Neural progenitor cell (in vitro differentiated cells): ENCODE measurements at regions not wholly inside any gene's neighbourhood (a gene's known extent, or its start where the extent isn't known, plus 50 kb on each side); places are given as distances from the start of the nearest gene placed in this dataset.

Experiments
- DNase-seq: peaks from one replicate; pipeline ENCODE4 v3.0.0-alpha.2; 2016; ENCODE audit warnings: low spot score
- H2AFZ ChIP-seq: fragments of 200-600 bp; sonication (generic); replicated peaks from 2 replicates; pipeline ENCODE4 v1.6.1; 2016; ENCODE audit warnings: antibody characterized with exemption
- H3F3A ChIP-seq: fragments of 200-600 bp; sonication (generic); 2 replicates; pipeline ENCODE4 v1.6.1; 2016; ENCODE audit warnings: antibody characterized with exemption, low read depth
- H3K27ac ChIP-seq: fragments of 200-600 bp; sonication (generic); 2 replicates; pipeline ENCODE4 v1.5.1; 2016; ENCODE audit warnings: mild to moderate bottlenecking
- H3K27me3 ChIP-seq: fragments of 200-600 bp; sonication (generic); 2 replicates; pipeline ENCODE4 v1.6.1; 2016; ENCODE audit warnings: mild to moderate bottlenecking, moderate library complexity
- H3K36me3 ChIP-seq: fragments of 200-600 bp; sonication (generic); 2 replicates; pipeline ENCODE4 v1.5.1; 2016
- H3K4me1 ChIP-seq: fragments of 200-600 bp; sonication (generic); 2 replicates; pipeline ENCODE4 v1.6.1; 2016; ENCODE audit warnings: mixed run types
- H3K4me2 ChIP-seq: fragments of 200-600 bp; sonication (generic); 2 replicates; pipeline ENCODE4 v1.6.1; 2016
- H3K4me3 ChIP-seq: fragments of 200-600 bp; sonication (generic); 2 replicates; pipeline ENCODE4 v1.5.1; 2016
- H3K79me2 ChIP-seq: fragments of 200-600 bp; sonication (generic); 2 replicates; pipeline ENCODE4 v1.6.1; 2016; ENCODE audit warnings: low read depth
- H3K9ac ChIP-seq: fragments of 200-600 bp; sonication (generic); 2 replicates; pipeline ENCODE4 v1.6.1; 2016
- H3K9me3 ChIP-seq: fragments of 200-600 bp; sonication (generic); 2 replicates; pipeline ENCODE4 v1.5.1; 2016; ENCODE audit warnings: low read depth
- H4K20me1 ChIP-seq: fragments of 200-600 bp; sonication (generic); 2 replicates; pipeline ENCODE4 v1.6.1; 2016; ENCODE audit warnings: low read depth
- H3K27ac Mint-ChIP-seq: 3 replicates; pipeline ENCODE4 v1.8.0; 2021; ENCODE audit warnings: mixed read lengths
- H3K27me3 Mint-ChIP-seq: 2 replicates; pipeline ENCODE4 v1.8.0; 2022; ENCODE audit warnings: low read depth, mild to moderate bottlenecking, inconsistent platforms, moderate library complexity, mixed read lengths; ENCODE audit not compliant: insufficient read depth
- H3K36me3 Mint-ChIP-seq: 3 replicates; pipeline ENCODE4 v1.8.0; 2021; ENCODE audit warnings: mixed read lengths
- H3K4me1 Mint-ChIP-seq: 3 replicates; pipeline ENCODE4 v1.8.0; 2021; ENCODE audit warnings: mixed read lengths
- H3K4me3 Mint-ChIP-seq: 3 replicates; pipeline ENCODE4 v1.8.0; 2021; ENCODE audit warnings: mild to moderate bottlenecking, moderate library complexity, mixed read lengths
- H3K9me3 Mint-ChIP-seq: 3 replicates; pipeline ENCODE4 v1.8.0; 2020; ENCODE audit warnings: mixed read lengths
- CTCF ChIP-seq: fragments of 200-600 bp; sonication (generic); IDR thresholded peaks from 2 replicates; pipeline ENCODE4 v1.5.1; 2017; ENCODE audit warnings: antibody characterized with exemption, mild to moderate bottlenecking
- EZH2 ChIP-seq: fragments of 200-600 bp; sonication (generic); IDR thresholded peaks from 2 replicates; pipeline ENCODE4 v1.6.1; 2017; ENCODE audit warnings: antibody characterized with exemption, mild to moderate bottlenecking, moderate library complexity
- EZH2phosphoT487 ChIP-seq: fragments of 200-600 bp; sonication (generic); IDR thresholded peaks from 2 replicates; pipeline ENCODE4 v1.6.1; 2017; ENCODE audit warnings: antibody characterized with exemption

GRCh38 chr7:69225259-69225943 is 372.9 kb upstream of the AUTS2 start:
- H3K36me3 Mint-ChIP-seq: no peaks in the 10 kb centered on the region
- DNase-seq: no peak
- Histone ChIP-seq H3K36me3 (no peaks in the 10 kb centered on the region), H3F3A (no peaks in the 10 kb centered on the region), H4K20me1 (no peaks in the 10 kb centered on the region), H3K4me1 (no peaks in the 10 kb centered on the region), H3K27me3 (peaks cover 64% of the 10 kb centered on the region), H3K9ac (no peak overlapping the region), H3K9me3 (no peaks in the 10 kb centered on the region), H3K79me2 (no peaks in the 10 kb centered on the region), H3K4me2 (no peak overlapping the region), H3K27ac (no peak overlapping the region), H2AFZ (no peak overlapping the region), H3K4me3 (no peak overlapping the region)
- H3K9me3 Mint-ChIP-seq: no peaks in the 10 kb centered on the region
- no peaks in the 10 kb centered on the region for H3K4me1 Mint-ChIP-seq
- H3K27me3 Mint-ChIP-seq: peaks cover 14% of the 10 kb centered on the region
- H3K4me3 Mint-ChIP-seq: no peak overlapping the region
- no peak overlapping the region for H3K27ac Mint-ChIP-seq
- no peak for TF ChIP-seq CTCF
- TF ChIP-seq EZH2phosphoT487: no peak
- TF ChIP-seq EZH2: no peak

- H3F3A ChIP-seq: peaks cover 12% of the 10 kb centered on the region
- H3K27ac ChIP-seq: no peak overlapping the region
- DNase-seq: no peak
- peaks cover 10% of the 10 kb centered on the region for H4K20me1 ChIP-seq
- H3K9me3 ChIP-seq: no peaks in the 10 kb centered on the region
- no peaks in the 10 kb centered on the region for H3K9me3 Mint-ChIP-seq
- H3K36me3 ChIP-seq: no peaks in the 10 kb centered on the region
- H3K4me3 ChIP-seq: no peak overlapping the region
- H3K4me1 Mint-ChIP-seq: peaks cover 10% of the 10 kb centered on the region
- H3K4me2 ChIP-seq: no peak overlapping the region
- no peak overlapping the region for H3K27ac Mint-ChIP-seq
- no peak overlapping the region for H2AFZ ChIP-seq
- no peak for TF ChIP-seq EZH2
- no peak for TF ChIP-seq CTCF
- no peak for TF ChIP-seq EZH2phosphoT487
- no peaks in the 10 kb centered on the region for H3K79me2 ChIP-seq
- peaks cover 12% of the 10 kb centered on the region for H3K4me1 ChIP-seq
- peaks cover 90% of the 10 kb centered on the region for H3K27me3 ChIP-seq
- H3K36me3 Mint-ChIP-seq: no peaks in the 10 kb centered on the region
- H3K27me3 Mint-ChIP-seq: peaks cover 22% of the 10 kb centered on the region
- H3K4me3 Mint-ChIP-seq: no peak overlapping the region
- no peak overlapping the region for H3K9ac ChIP-seq
These were observed 370.0 kb upstream of the AUTS2 start for GRCh38 chr7:69228212-69228811.

- Histone ChIP-seq H3K4me2 (peak overlapping the region; percentile 38), H3K27me3 (peaks cover 100% of the 10 kb centered on the region), H3K27ac (no peak overlapping the region), H2AFZ (no peak overlapping the region), H3K36me3 (no peaks in the 10 kb centered on the region), H3K79me2 (no peaks in the 10 kb centered on the region), H3K9me3 (no peaks in the 10 kb centered on the region), H3K4me3 (peak overlapping the region; percentile 3), H4K20me1 (peaks cover 15% of the 10 kb centered on the region), H3F3A (peaks cover 13% of the 10 kb centered on the region), H3K9ac (no peak overlapping the region), H3K4me1 (peaks cover 12% of the 10 kb centered on the region)
- TF ChIP-seq EZH2phosphoT487 (peak; percentile 41), EZH2 (no peak)
- peak; percentile 45 for DNase-seq
- peaks cover 25% of the 10 kb centered on the region for H3K27me3 Mint-ChIP-seq
- H3K36me3 Mint-ChIP-seq: no peaks in the 10 kb centered on the region
- H3K4me1 Mint-ChIP-seq: peaks cover 10% of the 10 kb centered on the region
- no peak overlapping the region for H3K27ac Mint-ChIP-seq
- peak overlapping the region; percentile 20 for H3K4me3 Mint-ChIP-seq
- H3K9me3 Mint-ChIP-seq: no peaks in the 10 kb centered on the region
These were observed 365.6 kb upstream of the AUTS2 start for GRCh38 chr7:69232445-69233376.
